IPS-20b (cell line): ENCODE measurements at regions not wholly inside any gene's neighbourhood (a gene's known extent, or its start where the extent isn't known, plus 50 kb on each side); places are given as distances from the start of the nearest gene placed in this dataset.

Source experiments
- H3K27ac ChIP-seq: one replicate; pipeline ENCODE4 v1.5.1; 2013; ENCODE audit warnings: low read length
- H3K27me3 ChIP-seq: 2 replicates; pipeline ENCODE4 v1.6.1; 2013; ENCODE audit warnings: mild to moderate bottlenecking, low read length, inconsistent platforms; ENCODE audit not compliant: insufficient read depth
- H3K36me3 ChIP-seq: 2 replicates; pipeline ENCODE4 v1.6.1; 2013; ENCODE audit warnings: low read depth, mild to moderate bottlenecking, inconsistent platforms, low read length, moderate library complexity; ENCODE audit not compliant: insufficient read depth
- H3K4me1 ChIP-seq: 2 replicates; pipeline ENCODE4 v1.6.1; 2013; ENCODE audit warnings: mild to moderate bottlenecking, control low read depth, inconsistent platforms, low read length, moderate library complexity; ENCODE audit not compliant: insufficient read depth
- H3K4me3 ChIP-seq: 2 replicates; pipeline ENCODE4 v1.5.1; 2013; ENCODE audit warnings: mild to moderate bottlenecking, low read length, inconsistent platforms
- H3K9ac ChIP-seq: 2 replicates; pipeline ENCODE4 v1.6.1; 2013; ENCODE audit warnings: low read depth, mild to moderate bottlenecking, inconsistent platforms, low read length, moderate library complexity
- H3K9me3 ChIP-seq: 2 replicates; pipeline ENCODE4 v1.6.1; 2013; ENCODE audit warnings: mild to moderate bottlenecking, low read depth, low read length, inconsistent platforms; ENCODE audit not compliant: insufficient read depth

DNA sequence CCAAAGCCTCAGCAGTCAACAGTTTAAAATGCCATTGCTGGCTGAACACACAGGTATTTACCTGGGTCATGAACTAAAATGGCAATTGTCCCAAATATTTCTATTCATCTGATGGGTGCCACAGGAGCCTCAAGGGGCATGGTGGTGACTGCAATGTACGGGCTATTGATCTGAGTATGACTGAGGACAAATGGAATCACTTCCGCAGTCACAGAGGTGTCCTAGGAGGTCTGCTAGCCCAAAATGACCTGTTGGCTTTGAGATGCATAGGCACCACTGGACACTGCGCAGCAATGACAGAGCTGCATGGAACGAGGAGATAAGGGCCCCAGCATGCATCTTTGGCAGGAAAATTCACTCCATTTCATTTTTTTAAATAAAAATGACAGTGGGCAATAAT is 474.1 kb upstream of the SOX5 start:
- Histone ChIP-seq H3K4me3 (no peak overlapping the region), H3K27me3 (no peaks in the 10 kb centered on the region), H3K9me3 (no peaks in the 10 kb centered on the region), H3K9ac (no peak overlapping the region), H3K36me3 (no peaks in the 10 kb centered on the region), H3K4me1 (peaks cover 4% of the 10 kb centered on the region; the same call in 1 of the 2 replicates), H3K27ac (no peak overlapping the region)

DNA sequence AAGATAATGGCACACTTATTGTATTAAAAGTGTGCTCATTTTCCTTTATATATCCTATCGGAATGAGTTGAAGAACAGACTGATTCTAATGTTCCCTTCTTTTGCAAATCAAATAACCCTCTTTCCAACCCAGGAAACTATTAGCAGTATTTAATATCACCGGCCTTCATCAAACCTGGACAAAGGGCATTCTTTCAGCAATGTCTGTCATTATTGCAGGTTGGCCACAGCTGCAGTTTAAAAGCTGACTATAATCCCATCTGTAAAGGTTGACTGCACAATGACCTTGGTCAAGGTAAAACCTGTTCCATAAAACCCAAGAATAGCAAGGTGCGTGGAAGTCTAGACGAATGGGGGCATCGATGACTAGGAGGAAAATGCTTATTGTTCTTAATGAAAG is 472.3 kb upstream of the SOX5 start:
- H3K27ac ChIP-seq = no peak overlapping the region
- no peak overlapping the region for H3K9ac ChIP-seq
- H3K9me3 ChIP-seq = no peaks in the 10 kb centered on the region
- H3K4me1 ChIP-seq = peaks cover 4% of the 10 kb centered on the region; the same call in 1 of the 2 replicates
- H3K4me3 ChIP-seq = no peak overlapping the region
- H3K27me3 ChIP-seq = no peaks in the 10 kb centered on the region
- no peaks in the 10 kb centered on the region for H3K36me3 ChIP-seq

DNA sequence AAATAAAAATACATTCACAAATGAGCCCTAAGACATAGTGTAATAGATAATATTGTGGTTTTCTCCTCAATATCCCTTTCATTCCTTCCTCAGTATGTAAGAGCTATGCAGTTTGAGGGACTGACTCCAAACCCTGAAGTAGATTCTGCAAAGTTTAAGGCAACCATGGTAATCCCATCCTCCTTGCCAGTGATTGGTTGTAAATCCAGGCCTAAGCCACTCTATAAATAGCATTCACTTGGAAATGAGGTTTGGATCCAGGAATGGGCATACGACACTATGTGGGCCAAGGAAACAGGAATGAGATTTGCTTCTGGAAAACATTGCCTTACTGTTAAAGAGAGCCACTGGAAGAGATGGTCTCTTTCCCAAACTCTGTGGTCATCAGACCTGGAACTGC is 468.7 kb upstream of the SOX5 start:
- Histone ChIP-seq H3K9ac (no peak overlapping the region), H3K4me1 (peaks cover 6% of the 10 kb centered on the region; the same call in 1 of the 2 replicates), H3K27ac (no peak overlapping the region), H3K4me3 (no peak overlapping the region), H3K9me3 (no peaks in the 10 kb centered on the region), H3K27me3 (no peaks in the 10 kb centered on the region), H3K36me3 (no peaks in the 10 kb centered on the region)

DNA sequence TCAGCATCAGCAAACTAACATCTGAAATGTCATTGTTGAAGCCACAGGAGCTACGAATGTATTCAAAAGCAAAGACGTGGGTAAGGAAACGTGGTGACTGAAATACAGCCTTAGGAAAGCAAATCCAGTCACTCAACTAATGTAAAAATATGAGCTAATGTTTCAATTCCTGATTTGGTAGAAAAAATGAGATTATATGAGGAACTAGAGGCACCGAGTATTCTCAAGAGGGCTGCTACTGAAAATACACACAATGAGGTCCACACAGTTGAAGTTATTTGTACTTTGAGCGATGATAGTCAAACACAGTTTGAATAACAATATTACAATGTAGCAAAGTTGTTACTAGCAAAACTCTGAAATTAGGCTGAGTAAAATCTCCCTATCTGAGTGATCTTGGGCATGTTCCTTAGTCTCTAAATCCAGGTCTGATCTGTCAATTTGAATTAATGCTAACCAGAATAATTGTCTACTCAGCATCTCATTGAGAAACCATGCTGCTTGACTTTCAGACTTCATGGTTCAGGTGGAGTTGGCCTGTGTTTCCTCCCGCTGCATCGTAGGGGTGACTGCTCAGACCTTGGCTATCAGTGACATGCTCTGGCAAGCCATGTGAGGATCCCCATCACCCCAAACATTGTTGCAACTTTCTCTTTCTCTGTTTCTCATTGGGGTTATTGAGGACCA is 467.1 kb upstream of the SOX5 start:
- Histone ChIP-seq H3K27ac (no peak overlapping the region), H3K4me1 (peaks cover 6% of the 10 kb centered on the region; the same call in 1 of the 2 replicates)

DNA sequence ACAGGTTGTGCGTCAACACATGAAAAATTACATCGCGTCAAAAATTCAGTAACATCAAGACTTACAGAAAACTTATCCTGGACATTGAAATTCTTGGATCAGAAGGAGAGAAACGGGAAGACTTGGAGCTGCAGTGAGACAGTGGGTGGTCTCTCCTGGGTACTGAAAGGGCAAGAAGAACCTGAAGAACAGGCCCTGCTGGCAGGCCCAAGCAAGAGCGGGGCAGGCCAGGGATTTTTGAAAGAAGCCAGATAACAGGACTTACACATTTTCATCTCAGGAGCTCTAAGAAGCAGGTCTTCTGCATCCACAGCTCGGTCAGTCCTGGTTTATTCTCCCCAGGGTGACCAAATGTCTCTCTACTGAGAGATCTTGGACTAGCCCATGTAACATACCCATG is 466.5 kb upstream of the SOX5 start:
- Histone ChIP-seq H3K4me1 (peaks cover 6% of the 10 kb centered on the region; the same call in 1 of the 2 replicates), H3K9ac (no peak overlapping the region), H3K27ac (no peak overlapping the region), H3K36me3 (no peaks in the 10 kb centered on the region), H3K4me3 (no peak overlapping the region), H3K9me3 (no peaks in the 10 kb centered on the region), H3K27me3 (no peaks in the 10 kb centered on the region)

More for the DNA sequence above, 467.1 kb upstream of the SOX5 start:
- H3K9me3 ChIP-seq = no peaks in the 10 kb centered on the region
- no peaks in the 10 kb centered on the region for H3K36me3 ChIP-seq
- H3K4me3 ChIP-seq = no peak overlapping the region
- H3K27me3 ChIP-seq = no peaks in the 10 kb centered on the region
- H3K9ac ChIP-seq = no peak overlapping the region

DNA sequence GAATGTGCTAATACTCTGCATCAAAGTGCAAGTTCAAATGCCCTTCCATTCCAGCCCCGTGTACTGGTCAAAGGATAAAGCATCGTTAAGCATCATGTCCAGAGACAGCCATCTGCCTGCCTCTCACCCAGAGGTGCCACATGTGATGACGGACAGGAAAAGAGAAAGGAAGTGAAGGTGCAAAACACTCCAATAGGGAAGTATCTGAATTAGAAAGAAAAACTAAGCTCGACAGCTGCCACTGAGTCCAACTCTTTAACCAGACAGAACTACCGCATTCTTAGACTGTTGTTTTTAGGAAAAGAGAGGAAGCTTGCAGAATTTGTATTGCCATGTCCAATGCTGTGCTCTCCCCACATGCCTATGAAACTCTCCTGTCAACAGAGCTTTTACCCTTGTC is 465.0 kb upstream of the SOX5 start:
- Histone ChIP-seq H3K27ac (no peak overlapping the region), H3K36me3 (no peaks in the 10 kb centered on the region), H3K4me1 (peaks cover 6% of the 10 kb centered on the region; the same call in 1 of the 2 replicates)

DNA sequence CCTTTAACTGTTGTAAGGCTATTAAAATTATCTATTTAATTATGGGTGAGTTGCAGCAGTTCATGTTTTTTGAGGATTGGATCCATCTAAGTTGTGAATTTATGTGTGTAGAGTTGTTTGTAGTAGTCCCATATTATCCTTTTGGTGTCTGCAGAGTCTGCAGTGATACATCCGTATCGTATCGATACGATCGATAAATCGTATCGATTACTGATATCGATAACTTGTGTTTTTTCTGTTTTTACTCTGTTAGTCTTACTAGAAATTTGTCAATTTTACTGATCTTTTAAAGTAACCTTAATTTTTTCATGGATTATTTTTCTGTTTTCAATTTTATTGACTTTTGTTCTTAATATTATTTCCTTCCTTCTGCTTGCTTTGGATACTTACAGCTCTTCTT is 462.5 kb upstream of the SOX5 start:
- no peaks in the 10 kb centered on the region for H3K9me3 ChIP-seq
- no peak overlapping the region for H3K4me3 ChIP-seq
- H3K27ac ChIP-seq = no peak overlapping the region
- H3K27me3 ChIP-seq = no peaks in the 10 kb centered on the region
- H3K9ac ChIP-seq = no peak overlapping the region
- peaks cover 6% of the 10 kb centered on the region; the same call in 1 of the 2 replicates for H3K4me1 ChIP-seq
- H3K36me3 ChIP-seq = no peaks in the 10 kb centered on the region

More for the DNA sequence above, 465.0 kb upstream of the SOX5 start:
- no peak overlapping the region; the same call in 1 of the 2 replicates for H3K9ac ChIP-seq
- H3K9me3 ChIP-seq = no peaks in the 10 kb centered on the region
- no peaks in the 10 kb centered on the region for H3K27me3 ChIP-seq
- H3K4me3 ChIP-seq = no peak overlapping the region

DNA sequence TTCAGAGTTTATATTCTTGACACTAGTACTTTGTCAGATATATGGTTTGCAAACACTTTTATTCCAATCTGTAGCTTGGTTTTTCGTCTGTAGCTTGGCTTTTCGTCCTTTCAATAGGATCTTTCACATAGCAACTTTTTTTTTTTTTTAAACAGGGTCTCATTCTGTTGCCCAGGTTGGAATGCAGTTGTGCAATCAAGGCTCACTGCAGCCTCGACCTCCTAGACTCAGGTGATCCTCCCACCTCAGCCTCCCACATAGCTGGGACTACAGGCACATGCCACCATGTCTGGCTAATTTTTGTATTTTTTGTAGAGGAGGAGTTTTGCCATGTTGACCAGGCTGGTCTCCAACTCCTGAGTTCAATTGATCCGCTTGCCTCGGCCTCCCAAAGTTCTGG is 460.4 kb upstream of the SOX5 start:
- H3K27me3 ChIP-seq = no peaks in the 10 kb centered on the region
- peaks cover 6% of the 10 kb centered on the region; the same call in 1 of the 2 replicates for H3K4me1 ChIP-seq
- H3K9me3 ChIP-seq = no peaks in the 10 kb centered on the region
- H3K36me3 ChIP-seq = no peaks in the 10 kb centered on the region
- no peak overlapping the region for H3K4me3 ChIP-seq
- no peak overlapping the region for H3K27ac ChIP-seq
- H3K9ac ChIP-seq = no peak overlapping the region

DNA sequence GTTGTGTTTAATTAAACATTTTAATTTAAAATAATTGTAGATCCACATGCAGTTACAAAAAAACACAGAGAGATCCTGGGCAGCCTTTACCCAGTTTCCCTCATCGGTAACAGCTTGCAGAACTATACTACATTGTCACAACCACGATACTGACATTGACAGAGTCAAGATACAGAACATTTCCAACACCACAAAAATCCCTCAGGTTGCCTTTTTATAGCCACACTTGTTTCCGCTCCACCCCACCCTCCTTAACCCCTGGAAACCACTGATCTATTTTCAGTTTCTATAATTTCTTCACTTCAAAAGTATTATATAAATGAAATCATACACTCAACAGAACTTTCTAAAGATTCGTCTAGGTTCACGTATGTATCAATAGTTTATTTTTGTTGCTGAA is 458.8 kb upstream of the SOX5 start:
- H3K27ac ChIP-seq = no peak overlapping the region
- H3K36me3 ChIP-seq = no peaks in the 10 kb centered on the region
- H3K27me3 ChIP-seq = no peaks in the 10 kb centered on the region
- peaks cover 9% of the 10 kb centered on the region for H3K4me1 ChIP-seq
- H3K4me3 ChIP-seq = no peak overlapping the region
- H3K9ac ChIP-seq = no peak overlapping the region
- no peaks in the 10 kb centered on the region for H3K9me3 ChIP-seq

DNA sequence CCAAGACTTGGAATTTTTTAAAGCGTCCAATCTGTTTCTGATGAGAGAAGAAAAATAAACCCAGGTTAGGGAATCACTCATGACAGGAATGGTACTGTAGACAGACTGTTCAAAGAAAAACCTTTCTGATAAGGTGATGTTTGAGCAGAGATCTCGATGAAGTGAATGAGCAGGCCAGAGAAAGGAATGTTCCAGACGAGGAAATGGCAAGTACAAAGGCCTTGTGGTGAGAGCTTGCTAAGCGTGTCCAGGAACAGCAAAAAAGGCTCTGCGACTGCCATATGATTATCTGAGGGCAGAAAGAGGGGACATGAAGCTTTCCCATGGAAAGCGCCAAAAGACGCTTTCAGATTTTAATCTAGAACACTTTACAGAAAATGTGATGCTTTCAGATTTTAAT is 458.4 kb upstream of the SOX5 start:
- H3K9ac ChIP-seq = no peak overlapping the region
- peaks cover 9% of the 10 kb centered on the region for H3K4me1 ChIP-seq
- H3K36me3 ChIP-seq = no peaks in the 10 kb centered on the region
- H3K27me3 ChIP-seq = no peaks in the 10 kb centered on the region
- no peak overlapping the region for H3K4me3 ChIP-seq
- no peak overlapping the region for H3K27ac ChIP-seq
- no peaks in the 10 kb centered on the region for H3K9me3 ChIP-seq

DNA sequence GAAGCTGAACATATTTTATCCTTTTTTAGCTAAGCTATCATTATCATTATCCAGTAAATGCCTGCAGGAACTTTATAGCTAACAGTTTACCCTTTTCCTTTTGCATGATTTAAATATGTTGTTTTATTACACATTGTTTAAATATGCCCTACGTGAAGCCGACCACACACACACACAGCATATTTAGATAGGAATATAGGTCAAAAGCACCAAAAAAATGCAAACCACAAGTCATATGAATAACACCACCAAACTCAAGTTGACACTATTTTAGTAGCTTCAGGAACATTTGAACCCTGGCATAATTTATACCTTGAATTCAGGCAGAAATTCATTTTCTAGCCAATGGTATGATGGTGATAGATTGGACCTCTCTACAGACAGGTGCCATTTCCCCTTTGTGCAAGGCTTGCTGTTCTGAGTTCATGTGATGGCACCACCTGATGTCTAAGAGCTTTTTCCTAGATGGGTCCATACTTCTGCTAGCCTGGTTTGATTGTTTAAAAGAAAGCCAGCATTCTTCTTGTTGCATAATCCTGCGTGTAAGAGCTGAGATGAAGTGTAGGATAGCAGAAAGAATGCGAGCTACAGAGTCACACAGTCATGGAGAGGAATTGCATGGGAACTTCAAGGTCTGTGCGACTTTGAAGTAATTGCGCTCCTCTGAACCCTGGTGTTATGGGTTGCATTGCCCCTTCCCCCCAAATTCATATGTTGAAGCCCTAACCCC is 454.8 kb upstream of the SOX5 start:
- Histone ChIP-seq H3K36me3 (no peaks in the 10 kb centered on the region), H3K4me1 (peaks cover 9% of the 10 kb centered on the region), H3K4me3 (no peak overlapping the region), H3K27ac (peak overlapping the region; percentile 5), H3K9ac (no peak overlapping the region), H3K27me3 (no peaks in the 10 kb centered on the region), H3K9me3 (no peaks in the 10 kb centered on the region)

DNA sequence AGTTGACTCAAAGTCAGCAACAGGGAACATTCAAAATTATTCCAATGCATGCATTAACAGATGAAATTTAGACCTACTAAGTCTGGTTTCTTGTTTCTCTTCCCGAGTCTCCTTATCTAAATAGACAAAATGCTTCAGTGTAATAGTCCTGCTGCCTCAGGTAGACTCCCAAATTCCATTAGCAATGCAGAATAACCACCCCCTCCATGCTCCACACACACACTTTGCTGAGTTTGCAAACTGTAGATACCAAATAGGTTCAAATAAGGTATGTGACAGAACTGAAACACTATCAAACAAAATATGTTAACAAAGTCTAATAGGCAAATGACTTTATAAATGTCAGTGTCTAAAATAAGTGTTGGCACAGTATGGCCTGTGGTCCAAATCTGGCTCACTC is 451.1 kb upstream of the SOX5 start:
- H3K9me3 ChIP-seq = no peaks in the 10 kb centered on the region
- no peak overlapping the region for H3K9ac ChIP-seq
- peaks cover 21% of the 10 kb centered on the region for H3K4me1 ChIP-seq

More for the DNA sequence above, 451.1 kb upstream of the SOX5 start:
- H3K27ac ChIP-seq = no peak overlapping the region
- no peak overlapping the region for H3K4me3 ChIP-seq
- no peaks in the 10 kb centered on the region for H3K27me3 ChIP-seq
- no peaks in the 10 kb centered on the region for H3K36me3 ChIP-seq
